Activated naive CD8-positive, alpha-beta T cell treated with anti-CD3 and anti-CD28 coated beads, Interleukin-2, amount 50 U/mL, for 24 hours (primary cell): ENCODE measurements at regions not wholly inside any gene's neighbourhood (a gene's known extent, or its start where the extent isn't known, plus 50 kb on each side); places are given as distances from the start of the nearest gene placed in this dataset.
A peak's percentile ranks its signal among the peaks of the same experiment; 100 is the strongest.

Source experiments
- ATAC-seq: fragments of 150-1000 bp; cut with Tn5 transposase; one replicate; pipeline ENCODE4 v1.10.0; 2021
- DNase-seq: peaks from one replicate; pipeline ENCODE4 v3.0.0; 2021
- H3K27ac Mint-ChIP-seq: one replicate; pipeline ENCODE4 v1.8.0; 2021; ENCODE audit warnings: mild to moderate bottlenecking, mixed read lengths
- H3K27me3 Mint-ChIP-seq: one replicate; pipeline ENCODE4 v1.8.0; 2021; ENCODE audit warnings: mixed read lengths
- H3K36me3 Mint-ChIP-seq: one replicate; pipeline ENCODE4 v1.8.0; 2021; ENCODE audit warnings: low read depth, mixed read lengths
- H3K4me1 Mint-ChIP-seq: one replicate; pipeline ENCODE4 v1.8.0; 2021; ENCODE audit warnings: mixed read lengths
- H3K4me3 Mint-ChIP-seq: one replicate; pipeline ENCODE4 v1.8.0; 2021; ENCODE audit warnings: mild to moderate bottlenecking, moderate library complexity, mixed read lengths
- H3K9me3 Mint-ChIP-seq: one replicate; pipeline ENCODE4 v1.8.0; 2021; ENCODE audit warnings: mixed read lengths

DNA sequence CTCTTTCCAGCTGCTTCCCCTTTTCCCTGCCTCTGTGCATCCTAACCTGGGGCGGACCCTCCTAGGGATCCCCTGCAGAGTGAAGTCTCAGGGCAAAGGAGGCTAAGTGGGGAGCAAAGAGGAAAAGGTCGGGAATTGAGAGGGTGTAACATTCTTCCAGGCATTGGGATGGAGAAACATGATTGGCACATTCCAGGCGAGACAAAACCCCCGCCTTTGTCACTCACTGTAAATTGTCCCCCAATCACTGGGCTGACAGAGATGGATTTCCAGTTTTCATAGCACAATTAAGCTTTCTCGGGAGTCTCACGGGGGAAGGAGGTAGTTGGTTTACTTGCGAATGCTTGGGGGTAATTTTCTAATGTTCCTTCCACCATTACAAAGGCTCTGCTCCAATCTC lies 74.9 kb downstream of the MIAT start:
- H3K27me3 Mint-ChIP-seq, result no peaks in the 10 kb centered on the region
- H3K36me3 Mint-ChIP-seq, result peaks cover 18% of the 10 kb centered on the region
- no peak for DNase-seq
- H3K4me3 Mint-ChIP-seq, result no peak overlapping the region
- no peak for ATAC-seq
- no peaks in the 10 kb centered on the region for H3K9me3 Mint-ChIP-seq
- H3K27ac Mint-ChIP-seq, result no peak overlapping the region
- H3K4me1 Mint-ChIP-seq, result no peaks in the 10 kb centered on the region

DNA sequence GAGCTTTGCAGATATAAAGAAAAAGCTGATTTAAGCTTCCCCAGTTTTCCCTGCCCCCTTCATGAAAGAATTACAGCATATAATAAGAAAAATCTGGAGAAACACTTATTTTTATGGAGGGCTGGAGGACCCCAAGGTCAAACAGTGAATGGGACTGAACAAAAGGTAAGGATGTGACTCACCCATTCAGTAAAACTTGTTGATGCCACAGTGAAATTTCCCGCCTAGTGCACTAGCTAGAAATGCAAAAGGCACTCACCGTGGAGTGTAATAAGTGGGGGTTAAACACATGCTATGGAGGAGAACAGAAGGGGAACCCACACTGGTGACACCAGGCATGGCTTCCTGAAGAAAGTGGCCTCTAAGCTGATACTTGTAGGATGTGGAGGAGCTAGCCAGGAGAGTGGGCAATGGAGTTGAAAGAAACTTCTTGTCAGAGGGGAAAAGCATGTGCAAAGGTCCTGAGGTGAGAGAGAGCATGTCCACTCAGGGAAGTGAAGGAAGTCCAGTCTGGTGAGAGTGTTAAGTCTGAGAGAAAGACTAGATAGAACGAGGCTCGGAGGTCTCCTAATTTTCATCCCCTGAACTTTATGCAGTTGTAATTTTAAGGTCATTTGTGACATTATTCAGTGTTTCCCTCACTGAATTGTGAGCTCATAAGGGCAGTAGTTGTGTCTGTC lies 77.1 kb downstream of the MIAT start:
- ATAC-seq (no peak), DNase-seq (no peak)
- H3K4me3 Mint-ChIP-seq, result no peak overlapping the region
- peaks cover 13% of the 10 kb centered on the region for H3K36me3 Mint-ChIP-seq
- no peaks in the 10 kb centered on the region for H3K27me3 Mint-ChIP-seq
- no peaks in the 10 kb centered on the region for H3K4me1 Mint-ChIP-seq
- no peaks in the 10 kb centered on the region for H3K9me3 Mint-ChIP-seq
- H3K27ac Mint-ChIP-seq, result no peak overlapping the region

DNA sequence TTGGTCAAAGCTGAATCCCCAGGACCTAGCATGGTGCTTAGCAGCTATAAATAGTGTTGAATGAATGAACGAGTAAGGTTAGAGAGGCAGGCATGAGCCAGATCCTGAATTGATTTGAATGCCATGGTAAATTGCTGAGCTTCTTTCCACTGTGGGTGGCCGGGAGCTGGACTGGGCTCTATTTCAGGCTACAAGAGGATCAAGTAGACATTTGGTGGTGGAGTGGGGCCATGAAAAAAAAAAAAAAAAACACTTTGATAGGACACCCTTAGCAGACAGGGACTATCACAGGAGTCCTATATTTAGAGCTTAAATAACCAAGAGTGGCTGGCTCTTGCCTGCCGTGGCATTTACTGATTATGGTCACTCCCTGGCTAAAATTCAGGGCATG lies 77.6 kb downstream of the MIAT start:
- H3K9me3 Mint-ChIP-seq, result no peaks in the 10 kb centered on the region
- H3K4me1 Mint-ChIP-seq, result no peaks in the 10 kb centered on the region
- H3K4me3 Mint-ChIP-seq, result no peak overlapping the region
- no peaks in the 10 kb centered on the region for H3K27me3 Mint-ChIP-seq
- no peak for ATAC-seq
- no peak overlapping the region for H3K27ac Mint-ChIP-seq
- DNase-seq, result no peak
- H3K36me3 Mint-ChIP-seq, result peaks cover 13% of the 10 kb centered on the region

DNA sequence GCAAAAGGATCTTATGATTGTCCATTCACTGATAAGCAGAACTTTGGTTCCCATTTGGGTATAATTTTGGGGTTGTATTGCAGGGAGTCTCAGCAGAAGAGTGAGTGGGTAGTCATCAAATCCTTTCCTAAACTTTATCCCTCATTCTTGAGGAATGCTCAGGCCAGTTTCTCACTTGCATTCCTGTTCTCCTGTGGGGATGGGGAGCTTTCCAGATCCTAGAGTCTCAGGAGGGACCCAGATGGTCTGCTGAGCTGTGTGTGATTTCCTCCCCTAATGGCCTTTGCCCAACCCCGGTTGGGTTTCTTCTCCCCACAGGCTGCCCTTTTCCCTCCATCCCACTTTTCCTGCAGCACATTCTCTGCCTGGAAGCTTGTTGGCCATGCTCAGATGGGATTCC lies 79.9 kb downstream of the MIAT start:
- H3K36me3 Mint-ChIP-seq, result peaks cover 16% of the 10 kb centered on the region
- no peak overlapping the region for H3K4me3 Mint-ChIP-seq
- no peak overlapping the region for H3K27ac Mint-ChIP-seq
- no peaks in the 10 kb centered on the region for H3K27me3 Mint-ChIP-seq
- no peaks in the 10 kb centered on the region for H3K4me1 Mint-ChIP-seq
- no peaks in the 10 kb centered on the region for H3K9me3 Mint-ChIP-seq
- DNase-seq (no peak), ATAC-seq (no peak)

DNA sequence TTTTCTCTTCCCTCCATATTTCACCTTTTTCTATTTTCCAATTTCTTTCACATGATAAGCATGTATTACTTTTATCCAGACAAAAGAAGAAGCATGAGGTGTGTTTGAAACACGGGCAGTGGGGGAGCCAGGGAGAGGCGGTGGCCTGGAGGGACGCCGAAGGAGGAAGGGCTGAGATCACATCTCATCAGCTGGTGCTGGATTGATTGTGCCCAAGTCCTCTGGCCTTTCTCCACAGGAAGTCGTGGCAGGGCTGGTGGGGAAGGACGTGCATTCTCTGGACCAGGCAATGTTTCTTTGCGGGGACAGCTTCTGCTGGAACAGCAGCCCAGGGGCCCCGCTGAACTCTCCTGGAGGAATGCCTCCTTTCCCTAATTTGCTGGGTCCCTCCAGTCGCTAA lies 82.9 kb downstream of the MIAT start:
- no peak for ATAC-seq
- Mint-ChIP-seq H3K4me3 (no peak overlapping the region), H3K9me3 (no peaks in the 10 kb centered on the region), H3K36me3 (peaks cover 7% of the 10 kb centered on the region), H3K27ac (no peak overlapping the region), H3K4me1 (no peaks in the 10 kb centered on the region), H3K27me3 (no peaks in the 10 kb centered on the region)
- DNase-seq, result no peak

DNA sequence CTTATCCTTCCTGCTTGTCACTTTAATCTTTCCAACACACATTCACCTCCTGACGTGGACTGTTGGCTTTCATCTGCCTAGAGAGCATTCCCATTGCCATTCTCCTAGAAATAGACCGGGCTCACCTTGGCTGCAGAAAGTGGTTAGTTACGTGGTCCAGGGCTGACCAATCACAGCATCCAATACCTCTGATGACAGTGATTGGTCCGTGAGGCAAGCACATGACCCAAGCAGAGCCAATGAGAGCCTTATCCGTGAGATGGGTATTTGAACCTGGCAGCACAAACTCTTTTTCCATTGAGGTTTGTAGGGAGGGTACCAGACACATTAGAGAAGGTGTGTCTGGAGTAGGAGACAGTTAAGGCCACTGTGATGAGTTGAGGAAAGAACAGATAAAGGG lies 85.8 kb downstream of the MIAT start:
- Mint-ChIP-seq H3K27me3 (no peaks in the 10 kb centered on the region), H3K4me1 (peaks cover 2% of the 10 kb centered on the region), H3K27ac (no peak overlapping the region), H3K4me3 (no peak overlapping the region), H3K9me3 (no peaks in the 10 kb centered on the region), H3K36me3 (peaks cover 9% of the 10 kb centered on the region)
- no peak for DNase-seq
- ATAC-seq, result no peak

DNA sequence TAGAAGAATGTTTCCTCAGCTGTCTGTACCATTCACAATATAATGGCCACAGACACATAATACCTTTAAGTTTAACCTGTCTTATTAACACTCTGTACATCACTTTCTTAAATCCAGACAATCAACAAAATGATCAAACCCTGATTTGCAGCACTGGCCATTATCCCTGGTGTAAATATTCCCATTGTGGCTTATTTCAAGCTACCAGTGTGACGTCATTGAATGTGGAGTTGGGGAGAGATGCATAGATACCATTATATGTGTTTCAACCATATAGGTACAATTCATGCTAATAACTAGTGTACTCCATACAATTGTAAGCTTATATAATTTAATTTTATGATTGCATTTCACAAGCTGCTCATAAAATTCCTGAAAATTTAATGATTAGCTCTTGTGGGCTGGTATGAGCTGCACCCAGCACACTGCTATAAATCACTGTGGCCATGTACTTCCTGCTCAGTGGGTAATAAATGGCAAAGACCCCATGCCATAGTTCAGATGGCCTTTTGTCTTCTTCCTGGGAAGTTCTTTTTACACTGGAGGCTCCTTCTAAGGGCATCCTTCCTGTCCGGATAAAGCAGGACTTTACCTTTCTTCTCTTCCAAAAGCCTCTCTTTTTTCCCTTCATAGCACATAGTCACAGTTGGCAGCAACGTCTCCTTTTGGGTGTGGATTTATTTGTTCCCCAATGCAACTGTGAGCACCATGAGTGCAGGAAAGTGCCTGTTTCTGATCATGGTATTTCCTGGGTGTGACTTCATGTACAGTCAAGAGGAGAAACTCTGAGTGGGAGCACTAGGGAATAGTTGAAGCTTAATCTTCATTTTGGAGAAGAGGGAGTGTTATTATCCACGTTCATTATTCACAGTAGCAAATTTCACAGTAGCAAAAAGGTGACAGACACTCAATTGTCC lies 87.8 kb downstream of the MIAT start:
- no peak overlapping the region for H3K27ac Mint-ChIP-seq
- H3K27me3 Mint-ChIP-seq, result no peaks in the 10 kb centered on the region
- no peak for ATAC-seq
- H3K9me3 Mint-ChIP-seq, result no peaks in the 10 kb centered on the region
- H3K36me3 Mint-ChIP-seq, result peaks cover 7% of the 10 kb centered on the region
- no peak overlapping the region for H3K4me3 Mint-ChIP-seq
- peaks cover 2% of the 10 kb centered on the region for H3K4me1 Mint-ChIP-seq
- no peak for DNase-seq

DNA sequence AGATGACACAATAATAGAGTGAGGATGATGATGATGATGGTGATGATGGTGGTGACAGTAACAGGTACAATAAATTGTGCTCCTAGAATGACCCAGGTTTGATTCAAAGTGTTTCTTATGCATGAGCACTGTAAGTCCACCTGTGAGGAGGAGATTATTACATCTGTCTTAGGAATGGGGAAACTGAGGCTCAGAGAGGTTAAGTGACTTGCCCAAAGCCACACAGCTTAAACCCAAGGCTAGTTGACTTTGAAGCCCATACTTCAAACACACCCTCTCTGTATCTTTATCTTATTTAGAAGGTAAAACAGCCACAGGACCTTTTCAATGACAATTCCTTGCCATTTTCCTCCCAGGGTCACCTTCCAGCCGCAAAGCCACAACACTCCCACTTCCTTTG lies 88.9 kb downstream of the MIAT start:
- no peak overlapping the region for H3K4me3 Mint-ChIP-seq

DNA sequence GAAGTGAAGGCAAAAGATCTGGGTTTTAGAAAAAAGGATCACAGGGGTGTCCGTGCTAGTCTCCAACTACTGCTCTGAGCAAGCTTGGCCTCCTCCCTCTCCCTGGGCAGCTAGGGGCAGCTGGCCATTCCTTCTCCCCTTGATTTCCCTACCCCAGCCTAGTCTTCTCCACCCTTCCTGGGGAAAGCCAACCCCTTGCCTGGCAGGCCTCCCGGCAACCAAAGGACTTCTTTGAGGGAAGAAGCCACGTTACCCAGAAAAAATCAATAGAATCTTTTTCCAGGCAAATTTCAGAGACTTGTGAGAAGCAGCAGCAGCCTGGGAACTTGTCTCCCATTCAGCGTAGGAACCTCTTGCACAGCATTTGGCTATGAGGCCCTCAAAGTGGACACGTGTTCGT lies 91.5 kb downstream of the MIAT start:
- Mint-ChIP-seq H3K4me1 (peaks cover 2% of the 10 kb centered on the region), H3K27me3 (no peaks in the 10 kb centered on the region), H3K9me3 (no peaks in the 10 kb centered on the region), H3K36me3 (peaks cover 2% of the 10 kb centered on the region), H3K4me3 (no peak overlapping the region), H3K27ac (no peak overlapping the region)
- DNase-seq (no peak), ATAC-seq (no peak)

More for the DNA sequence above, 88.9 kb downstream of the MIAT start:
- DNase-seq (no peak), ATAC-seq (no peak)
- Mint-ChIP-seq H3K27me3 (no peaks in the 10 kb centered on the region), H3K9me3 (no peaks in the 10 kb centered on the region), H3K4me1 (peaks cover 2% of the 10 kb centered on the region), H3K36me3 (peaks cover 6% of the 10 kb centered on the region), H3K27ac (no peak overlapping the region)

DNA sequence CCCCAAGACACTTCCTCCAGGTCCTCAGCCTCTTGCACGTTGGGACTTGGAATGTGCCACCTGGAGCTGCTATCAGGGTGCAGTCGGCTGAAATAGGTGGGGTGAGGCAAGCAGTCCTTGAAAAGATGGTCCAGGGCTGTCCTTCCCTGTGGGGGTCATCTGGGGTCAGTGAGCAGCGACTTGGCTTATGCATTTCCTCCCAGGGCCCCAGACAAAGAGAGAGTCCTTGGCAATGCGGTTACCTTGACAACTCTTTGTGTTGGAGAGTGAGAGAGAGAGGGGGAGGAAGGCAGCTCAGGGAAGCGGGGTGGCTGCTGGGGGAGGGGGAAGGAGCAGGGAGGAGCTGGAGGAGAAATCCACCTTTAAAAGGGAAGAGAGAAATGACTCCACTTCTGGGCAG lies 93.8 kb downstream of the MIAT start:
- no peaks in the 10 kb centered on the region for H3K27me3 Mint-ChIP-seq
- peaks cover 2% of the 10 kb centered on the region for H3K36me3 Mint-ChIP-seq
- H3K27ac Mint-ChIP-seq, result no peak overlapping the region
- ATAC-seq, result no peak
- H3K4me1 Mint-ChIP-seq, result no peaks in the 10 kb centered on the region
- DNase-seq, result no peak
- H3K9me3 Mint-ChIP-seq, result no peaks in the 10 kb centered on the region
- H3K4me3 Mint-ChIP-seq, result no peak overlapping the region

DNA sequence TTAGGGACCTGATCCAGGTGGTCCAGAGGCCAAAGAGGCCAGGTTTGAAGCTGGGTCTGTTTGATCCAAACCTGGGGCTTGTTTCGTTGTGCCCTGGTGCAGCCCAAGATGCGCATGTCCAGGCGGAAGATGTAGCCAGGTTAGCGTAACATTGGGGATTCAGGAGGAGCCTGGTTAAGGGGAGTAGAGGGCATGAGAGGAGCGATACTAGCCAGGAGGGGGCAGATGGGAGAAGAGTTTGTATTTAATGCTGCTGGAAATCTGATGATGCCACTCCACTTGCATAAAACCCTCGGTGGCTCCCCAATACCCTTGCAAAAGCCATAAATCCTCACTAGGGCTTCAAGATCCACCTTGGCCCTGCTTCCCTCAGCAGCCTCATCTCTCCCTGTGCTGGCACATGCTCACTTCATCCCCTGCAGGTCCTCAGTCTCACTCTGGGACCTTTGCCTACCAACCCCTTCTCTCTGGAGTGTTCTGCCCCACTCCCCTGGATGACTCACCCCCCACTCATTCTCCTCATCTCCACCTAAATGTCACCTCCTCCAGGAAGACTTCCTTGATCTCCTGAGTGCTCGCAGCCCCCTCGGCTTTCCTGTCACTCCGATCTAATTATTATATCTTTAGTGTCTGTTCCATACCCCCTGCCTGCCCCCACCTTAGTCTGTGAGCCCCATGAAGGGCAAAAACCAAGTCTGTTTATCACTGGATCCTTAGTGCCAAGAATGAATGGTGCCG lies 95.9 kb downstream of the MIAT start:
- Mint-ChIP-seq H3K27me3 (no peaks in the 10 kb centered on the region), H3K4me1 (no peaks in the 10 kb centered on the region), H3K9me3 (no peaks in the 10 kb centered on the region), H3K36me3 (peaks cover 10% of the 10 kb centered on the region), H3K27ac (no peak overlapping the region), H3K4me3 (no peak overlapping the region)
- DNase-seq (no peak), ATAC-seq (no peak)

DNA sequence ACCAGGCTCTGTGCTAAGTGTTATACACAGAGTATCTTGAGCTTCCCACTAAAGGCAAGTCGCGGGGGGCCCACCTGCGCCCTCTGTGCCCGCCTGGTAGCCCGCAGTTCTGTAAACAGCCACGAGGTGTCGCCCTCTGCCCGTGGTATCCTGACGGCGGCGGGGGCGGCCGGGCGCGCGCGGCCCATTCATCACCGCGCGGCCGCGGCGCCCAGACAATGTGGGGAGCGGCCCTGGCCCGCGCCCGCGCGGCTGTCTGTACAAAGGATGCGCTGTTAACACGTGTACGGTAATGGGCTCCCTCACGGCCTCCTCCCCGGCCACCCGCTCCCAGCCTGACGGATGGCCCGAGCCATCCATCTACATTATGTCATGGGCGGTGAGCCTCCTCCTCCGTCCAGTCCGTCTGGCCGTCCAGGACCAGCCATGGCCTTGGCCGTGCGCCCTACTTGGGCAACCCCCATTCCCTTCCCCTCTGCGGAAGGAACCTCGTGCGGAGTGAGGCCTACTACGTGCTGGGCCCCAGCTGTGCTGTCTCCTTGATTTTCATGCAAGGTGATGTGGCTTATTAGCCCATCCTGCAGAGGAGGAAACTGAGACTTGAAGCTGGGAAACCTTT lies 99.4 kb downstream of the MIAT start:
- Mint-ChIP-seq H3K4me1 (no peaks in the 10 kb centered on the region), H3K4me3 (no peak overlapping the region), H3K27me3 (no peaks in the 10 kb centered on the region), H3K27ac (no peak overlapping the region), H3K9me3 (no peaks in the 10 kb centered on the region), H3K36me3 (peaks cover 10% of the 10 kb centered on the region)
- DNase-seq (peak; percentile 81), ATAC-seq (peak; percentile 87)

DNA sequence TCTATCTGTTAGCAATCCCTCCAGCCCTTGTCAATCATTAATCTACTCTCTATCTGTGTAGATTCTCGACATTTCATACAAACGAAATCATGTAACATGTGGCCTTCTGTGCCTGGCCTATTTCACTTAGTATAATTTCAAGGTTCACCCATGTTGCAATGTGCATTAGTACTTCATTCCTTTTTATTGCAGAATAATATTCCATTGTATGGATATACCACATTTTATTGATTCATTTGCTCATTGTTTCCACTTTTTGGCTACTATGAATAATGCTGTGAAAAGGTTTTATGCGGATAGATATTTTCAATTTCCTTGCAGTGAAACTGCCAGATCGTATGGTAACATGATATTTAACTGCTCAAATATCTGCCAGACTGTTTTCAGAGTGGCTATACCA lies 100.1 kb downstream of the MIAT start:
- no peaks in the 10 kb centered on the region for H3K4me1 Mint-ChIP-seq
- peaks cover 10% of the 10 kb centered on the region for H3K36me3 Mint-ChIP-seq
- H3K27me3 Mint-ChIP-seq, result no peaks in the 10 kb centered on the region
- no peak for DNase-seq
- H3K9me3 Mint-ChIP-seq, result no peaks in the 10 kb centered on the region
- no peak overlapping the region for H3K4me3 Mint-ChIP-seq
- no peak overlapping the region for H3K27ac Mint-ChIP-seq
- ATAC-seq, result no peak
